ENCODE measurements at regions not wholly inside any gene's neighbourhood (a gene's known extent, or its start where the extent isn't known, plus 50 kb on each side); places are given as distances from the start of the nearest gene placed in this dataset.

DNA sequence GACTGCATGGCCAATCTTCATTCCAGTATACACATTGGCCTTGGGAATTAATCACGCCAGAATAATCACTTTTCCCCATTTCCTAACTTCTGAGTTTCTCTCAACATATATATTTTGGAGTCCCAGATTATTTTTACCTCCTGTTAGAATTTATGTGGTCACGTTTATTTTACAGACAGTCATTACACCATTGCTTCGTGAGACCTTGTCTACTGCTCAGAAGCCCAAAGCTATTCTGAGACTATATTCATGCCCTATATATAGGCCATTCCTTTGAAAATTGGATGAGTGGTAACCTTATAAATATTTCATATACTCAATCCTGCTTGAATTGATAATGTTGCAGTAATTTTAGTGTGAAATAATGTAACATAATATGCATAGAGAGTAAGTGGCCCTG lies 610.0 kb upstream of the CDH2 start:
- no peaks in the 10 kb centered on the region for H3K9me3 ChIP-seq (ENCODE audit: control insufficient read depth, insufficient read depth, low read depth, low read length)
- H3K4me3 ChIP-seq (replicated peaks in 1 of 4; ENCODE audit: control extremely low read depth in 1 of 4, insufficient read depth in 1 of 4, low read depth in 3 of 4, low read length in 4 of 4) = no peak overlapping the region
- H3K79me2 ChIP-seq (ENCODE audit: control insufficient read depth, insufficient read depth, low read length) = no peaks in the 10 kb centered on the region
- no peak overlapping the region for H3K4me2 ChIP-seq (ENCODE audit: extremely low read depth, insufficient read depth, low read length)
- H2AFZ ChIP-seq (ENCODE audit: low read length) = no peak overlapping the region
- no peak overlapping the region for H3K9ac ChIP-seq (ENCODE audit: insufficient read depth, low read length)
- no peaks in the 10 kb centered on the region for H3K4me1 ChIP-seq (ENCODE audit: control insufficient read depth, extremely low read depth, insufficient read depth, low read length)
- H4K20me1 ChIP-seq (ENCODE audit: control insufficient read depth, extremely low read depth, insufficient read depth, low read length) = no peaks in the 10 kb centered on the region
- H3K27me3 ChIP-seq (ENCODE audit: control insufficient read depth, insufficient read depth, low read length) = no peaks in the 10 kb centered on the region
- no peaks in the 10 kb centered on the region for H3K36me3 ChIP-seq (ENCODE audit: control insufficient read depth, insufficient read depth, low read length)
- H3K27ac ChIP-seq (ENCODE audit: insufficient read depth, low read length) = no peak overlapping the region
- TF ChIP-seq, protein P1, sequence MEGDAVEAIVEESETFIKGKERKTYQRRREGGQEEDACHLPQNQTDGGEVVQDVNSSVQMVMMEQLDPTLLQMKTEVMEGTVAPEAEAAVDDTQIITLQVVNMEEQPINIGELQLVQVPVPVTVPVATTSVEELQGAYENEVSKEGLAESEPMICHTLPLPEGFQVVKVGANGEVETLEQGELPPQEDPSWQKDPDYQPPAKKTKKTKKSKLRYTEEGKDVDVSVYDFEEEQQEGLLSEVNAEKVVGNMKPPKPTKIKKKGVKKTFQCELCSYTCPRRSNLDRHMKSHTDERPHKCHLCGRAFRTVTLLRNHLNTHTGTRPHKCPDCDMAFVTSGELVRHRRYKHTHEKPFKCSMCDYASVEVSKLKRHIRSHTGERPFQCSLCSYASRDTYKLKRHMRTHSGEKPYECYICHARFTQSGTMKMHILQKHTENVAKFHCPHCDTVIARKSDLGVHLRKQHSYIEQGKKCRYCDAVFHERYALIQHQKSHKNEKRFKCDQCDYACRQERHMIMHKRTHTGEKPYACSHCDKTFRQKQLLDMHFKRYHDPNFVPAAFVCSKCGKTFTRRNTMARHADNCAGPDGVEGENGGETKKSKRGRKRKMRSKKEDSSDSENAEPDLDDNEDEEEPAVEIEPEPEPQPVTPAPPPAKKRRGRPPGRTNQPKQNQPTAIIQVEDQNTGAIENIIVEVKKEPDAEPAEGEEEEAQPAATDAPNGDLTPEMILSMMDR (conservative IDR thresholded peaks at IDR 0.05 in 1 of 2, IDR thresholded peaks at IDR 0.05 in 1 of 2; ENCODE audit: low read depth in 1 of 2, low read length in 2 of 2) = no peak
- TF ChIP-seq EZH2 (IDR thresholded peaks at IDR 0.05; ENCODE audit: low read length, missing control alignments) = no peak
- DNase-seq (ENCODE audit: low read depth in 2 of 2) = no peak

DNA sequence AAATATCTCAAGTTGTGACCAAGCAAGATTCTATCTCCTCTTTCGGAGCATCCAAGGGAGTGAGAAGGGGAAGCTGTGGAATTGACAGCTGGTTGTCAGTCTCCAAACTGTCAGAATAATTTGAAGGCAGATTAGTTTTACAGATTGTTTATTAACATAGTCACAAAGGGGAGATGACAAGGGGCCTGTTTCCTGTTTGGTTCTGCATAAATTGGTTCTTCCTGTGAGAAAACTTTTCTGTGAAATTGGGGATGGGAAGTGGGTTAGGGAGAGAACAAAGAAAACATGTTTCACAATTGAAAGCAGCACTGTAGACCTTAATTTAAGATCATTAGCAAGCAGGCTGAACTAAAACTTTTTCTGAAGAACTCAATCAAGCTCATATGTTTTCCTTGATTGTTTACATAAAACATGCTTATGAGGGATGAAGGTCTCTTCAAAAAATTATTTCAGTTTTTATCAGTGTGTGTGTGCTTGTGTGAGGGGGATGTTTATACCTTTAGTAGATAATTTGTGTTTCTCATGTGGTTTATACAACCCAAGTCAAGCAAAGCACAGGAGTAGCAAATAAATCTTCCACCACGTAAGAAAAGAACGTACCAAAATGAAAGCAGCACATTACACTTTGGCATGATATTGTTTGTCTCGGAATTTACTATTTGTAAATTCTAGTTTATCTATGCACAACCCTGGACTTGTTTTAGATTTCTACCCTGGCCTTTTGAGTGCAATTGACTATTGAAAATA lies 604.9 kb upstream of the CDH2 start:
- Histone ChIP-seq H2AFZ (ENCODE audit: low read length) (no peak overlapping the region), H4K20me1 (ENCODE audit: control insufficient read depth, extremely low read depth, insufficient read depth, low read length) (no peaks in the 10 kb centered on the region), H3K4me3 (replicated peaks in 1 of 4; ENCODE audit: control extremely low read depth in 1 of 4, insufficient read depth in 1 of 4, low read depth in 3 of 4, low read length in 4 of 4) (no peak overlapping the region), H3K9me3 (ENCODE audit: control insufficient read depth, insufficient read depth, low read depth, low read length) (no peaks in the 10 kb centered on the region), H3K36me3 (ENCODE audit: control insufficient read depth, insufficient read depth, low read length) (no peaks in the 10 kb centered on the region), H3K4me1 (ENCODE audit: control insufficient read depth, extremely low read depth, insufficient read depth, low read length) (no peaks in the 10 kb centered on the region), H3K9ac (ENCODE audit: insufficient read depth, low read length) (no peak overlapping the region), H3K27me3 (ENCODE audit: control insufficient read depth, insufficient read depth, low read length) (no peaks in the 10 kb centered on the region), H3K79me2 (ENCODE audit: control insufficient read depth, insufficient read depth, low read length) (no peaks in the 10 kb centered on the region), H3K27ac (ENCODE audit: insufficient read depth, low read length) (no peak overlapping the region), H3K4me2 (ENCODE audit: extremely low read depth, insufficient read depth, low read length) (no peak overlapping the region)
- no peak for TF ChIP-seq EZH2 (IDR thresholded peaks at IDR 0.05; ENCODE audit: low read length, missing control alignments)
- TF ChIP-seq, protein P1 (conservative IDR thresholded peaks at IDR 0.05 in 1 of 2, IDR thresholded peaks at IDR 0.05 in 1 of 2; ENCODE audit: low read depth in 1 of 2, low read length in 2 of 2) = no peak
- DNase-seq (ENCODE audit: low read depth in 2 of 2) = no peak

DNA sequence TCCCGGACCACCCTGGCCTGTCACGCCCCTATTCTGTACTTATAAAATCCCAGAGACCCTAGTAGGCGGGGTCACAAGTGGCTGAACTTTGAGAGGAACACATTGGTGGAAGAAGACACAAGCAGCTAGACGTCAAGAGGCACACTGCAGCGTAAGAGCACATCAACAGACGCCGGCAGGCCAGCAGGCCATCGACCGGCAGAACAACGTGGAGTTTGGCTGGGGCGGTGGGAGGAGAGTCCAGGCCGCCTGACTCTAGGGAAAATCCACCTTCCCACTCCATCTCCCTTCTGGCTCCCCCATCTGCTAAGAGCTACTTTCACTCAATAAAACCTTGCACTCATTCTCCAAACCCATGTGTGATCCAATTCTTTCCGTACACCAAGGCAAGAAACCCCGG lies 601.8 kb upstream of the CDH2 start:
- Histone ChIP-seq H3K79me2 (ENCODE audit: control insufficient read depth, insufficient read depth, low read length) (no peaks in the 10 kb centered on the region), H3K36me3 (ENCODE audit: control insufficient read depth, insufficient read depth, low read length) (no peaks in the 10 kb centered on the region), H3K4me3 (replicated peaks in 1 of 4; ENCODE audit: control extremely low read depth in 1 of 4, insufficient read depth in 1 of 4, low read depth in 3 of 4, low read length in 4 of 4) (no peak overlapping the region)

More for the DNA sequence above, 601.8 kb upstream of the CDH2 start:
- Histone ChIP-seq H2AFZ (ENCODE audit: low read length) (no peak overlapping the region), H3K9ac (ENCODE audit: insufficient read depth, low read length) (no peak overlapping the region), H3K4me1 (ENCODE audit: control insufficient read depth, extremely low read depth, insufficient read depth, low read length) (no peaks in the 10 kb centered on the region), H3K27me3 (ENCODE audit: control insufficient read depth, insufficient read depth, low read length) (no peaks in the 10 kb centered on the region), H3K27ac (ENCODE audit: insufficient read depth, low read length) (no peak overlapping the region), H3K9me3 (ENCODE audit: control insufficient read depth, insufficient read depth, low read depth, low read length) (no peaks in the 10 kb centered on the region), H4K20me1 (ENCODE audit: control insufficient read depth, extremely low read depth, insufficient read depth, low read length) (no peaks in the 10 kb centered on the region), H3K4me2 (ENCODE audit: extremely low read depth, insufficient read depth, low read length) (no peak overlapping the region)
- DNase-seq (ENCODE audit: low read depth in 2 of 2) = no peak
- no peak for TF ChIP-seq EZH2 (IDR thresholded peaks at IDR 0.05; ENCODE audit: low read length, missing control alignments)
- TF ChIP-seq, protein P1 (conservative IDR thresholded peaks at IDR 0.05 in 1 of 2, IDR thresholded peaks at IDR 0.05 in 1 of 2; ENCODE audit: low read depth in 1 of 2, low read length in 2 of 2) = no peak

All from fibroblast of lung (primary cell).